ENCODE measurements at regions not wholly inside any gene's neighbourhood (a gene's known extent, or its start where the extent isn't known, plus 50 kb on each side); places are given as distances from the start of the nearest gene placed in this dataset.
A peak's percentile ranks its signal among the peaks of the same experiment; 100 is the strongest.
"Not testable (repeated sequence)": the region's sequence is repeated elsewhere in the genome, so short reads cannot be mapped to it uniquely, and the experiment has no call there.

DNA sequence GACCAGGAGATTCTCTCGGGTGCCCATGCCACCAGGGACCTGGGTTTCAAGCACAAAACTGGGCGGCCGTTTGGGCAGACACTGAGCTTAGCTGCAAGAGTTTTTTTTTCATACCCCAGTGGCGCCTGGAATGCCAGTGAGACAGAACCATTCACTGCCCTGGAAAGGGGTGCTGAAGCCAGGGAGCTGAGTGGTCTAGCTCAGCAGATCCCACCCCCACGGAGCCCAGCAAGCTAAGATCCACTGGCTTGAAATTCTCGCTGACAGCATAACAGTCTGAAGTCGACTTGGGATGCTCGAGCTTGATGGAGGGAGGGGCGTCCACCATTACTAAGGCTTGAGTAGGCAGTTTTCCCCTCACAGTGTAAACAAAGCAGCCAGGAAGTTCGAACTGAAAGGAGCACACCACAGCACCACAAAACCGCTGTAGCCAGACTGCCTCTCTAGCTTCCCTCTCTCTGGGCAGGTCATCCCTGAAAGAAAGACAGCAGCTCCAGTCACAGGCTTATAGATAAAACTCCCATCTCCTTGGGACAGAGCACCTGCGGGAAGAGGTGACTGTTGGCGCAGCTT is 157.7 kb downstream of the GIPC2 start:
- not testable (repeated sequence) for H3K4me2 ChIP-seq; H3K9ac ChIP-seq; H3F3A ChIP-seq (ENCODE audit: low read depth); H3K4me3 Mint-ChIP-seq; H3K9me3 ChIP-seq (ENCODE audit: low read depth); H3K4me1 Mint-ChIP-seq; H3K27me3 ChIP-seq; H3K9me3 Mint-ChIP-seq; H3K27ac ChIP-seq; H3K27ac Mint-ChIP-seq; H3K4me3 ChIP-seq; H3K27me3 Mint-ChIP-seq (ENCODE audit: insufficient read depth, low read depth); H3K79me2 ChIP-seq (ENCODE audit: low read depth); H3K36me3 ChIP-seq; H3K4me1 ChIP-seq; H3K36me3 Mint-ChIP-seq; H4K20me1 ChIP-seq (ENCODE audit: low read depth)
- peak; percentile 10 for DNase-seq (ENCODE audit: low spot score)
- H2AFZ ChIP-seq (replicated peaks): peak overlapping the region; percentile 93

DNA sequence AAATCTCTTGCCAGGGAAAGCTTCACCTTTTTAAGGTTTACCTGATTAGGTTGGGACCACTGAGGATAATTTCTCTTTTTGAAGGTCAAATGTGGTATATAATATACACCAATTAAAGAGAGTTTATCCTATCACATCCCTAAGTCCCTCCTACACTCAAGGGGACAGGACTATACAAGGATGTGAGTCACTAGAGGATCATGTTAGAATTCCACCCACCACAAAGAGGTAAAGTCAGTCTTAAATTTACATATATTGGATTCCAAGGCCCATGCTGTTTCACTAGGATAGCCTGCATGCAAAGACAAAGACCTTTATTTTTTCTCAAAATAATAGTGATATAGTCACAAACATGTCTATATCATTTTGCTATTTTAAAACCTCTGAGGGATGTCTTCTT is 164.4 kb downstream of the GIPC2 start:
- H3K4me2 ChIP-seq: no peak overlapping the region
- Mint-ChIP-seq H3K4me1 (no peaks in the 10 kb centered on the region), H3K27me3 (ENCODE audit: insufficient read depth, low read depth) (peaks cover 2% of the 10 kb centered on the region), H3K9me3 (peaks cover 6% of the 10 kb centered on the region), H3K4me3 (no peak overlapping the region), H3K36me3 (no peaks in the 10 kb centered on the region), H3K27ac (no peak overlapping the region)
- no peaks in the 10 kb centered on the region for H3K4me1 ChIP-seq
- no peaks in the 10 kb centered on the region for H3K27me3 ChIP-seq
- no peaks in the 10 kb centered on the region for H4K20me1 ChIP-seq (ENCODE audit: low read depth)
- H3K27ac ChIP-seq: no peak overlapping the region
- H3K4me3 ChIP-seq: no peak overlapping the region
- no peaks in the 10 kb centered on the region for H3K9me3 ChIP-seq (ENCODE audit: low read depth)
- H2AFZ ChIP-seq (replicated peaks): peak overlapping the region; percentile 0
- no peak for DNase-seq (ENCODE audit: low spot score)
- H3K79me2 ChIP-seq (ENCODE audit: low read depth): no peaks in the 10 kb centered on the region
- H3K36me3 ChIP-seq: no peaks in the 10 kb centered on the region
- TF ChIP-seq EZH2phosphoT487 (IDR thresholded peaks at IDR 0.05) (no peak), EZH2 (IDR thresholded peaks at IDR 0.05) (no peak)
- TF ChIP-seq, protein P1, sequence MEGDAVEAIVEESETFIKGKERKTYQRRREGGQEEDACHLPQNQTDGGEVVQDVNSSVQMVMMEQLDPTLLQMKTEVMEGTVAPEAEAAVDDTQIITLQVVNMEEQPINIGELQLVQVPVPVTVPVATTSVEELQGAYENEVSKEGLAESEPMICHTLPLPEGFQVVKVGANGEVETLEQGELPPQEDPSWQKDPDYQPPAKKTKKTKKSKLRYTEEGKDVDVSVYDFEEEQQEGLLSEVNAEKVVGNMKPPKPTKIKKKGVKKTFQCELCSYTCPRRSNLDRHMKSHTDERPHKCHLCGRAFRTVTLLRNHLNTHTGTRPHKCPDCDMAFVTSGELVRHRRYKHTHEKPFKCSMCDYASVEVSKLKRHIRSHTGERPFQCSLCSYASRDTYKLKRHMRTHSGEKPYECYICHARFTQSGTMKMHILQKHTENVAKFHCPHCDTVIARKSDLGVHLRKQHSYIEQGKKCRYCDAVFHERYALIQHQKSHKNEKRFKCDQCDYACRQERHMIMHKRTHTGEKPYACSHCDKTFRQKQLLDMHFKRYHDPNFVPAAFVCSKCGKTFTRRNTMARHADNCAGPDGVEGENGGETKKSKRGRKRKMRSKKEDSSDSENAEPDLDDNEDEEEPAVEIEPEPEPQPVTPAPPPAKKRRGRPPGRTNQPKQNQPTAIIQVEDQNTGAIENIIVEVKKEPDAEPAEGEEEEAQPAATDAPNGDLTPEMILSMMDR (IDR thresholded peaks at IDR 0.05): no peak
- H3F3A ChIP-seq (ENCODE audit: low read depth): no peaks in the 10 kb centered on the region
- no peak overlapping the region for H3K9ac ChIP-seq

DNA sequence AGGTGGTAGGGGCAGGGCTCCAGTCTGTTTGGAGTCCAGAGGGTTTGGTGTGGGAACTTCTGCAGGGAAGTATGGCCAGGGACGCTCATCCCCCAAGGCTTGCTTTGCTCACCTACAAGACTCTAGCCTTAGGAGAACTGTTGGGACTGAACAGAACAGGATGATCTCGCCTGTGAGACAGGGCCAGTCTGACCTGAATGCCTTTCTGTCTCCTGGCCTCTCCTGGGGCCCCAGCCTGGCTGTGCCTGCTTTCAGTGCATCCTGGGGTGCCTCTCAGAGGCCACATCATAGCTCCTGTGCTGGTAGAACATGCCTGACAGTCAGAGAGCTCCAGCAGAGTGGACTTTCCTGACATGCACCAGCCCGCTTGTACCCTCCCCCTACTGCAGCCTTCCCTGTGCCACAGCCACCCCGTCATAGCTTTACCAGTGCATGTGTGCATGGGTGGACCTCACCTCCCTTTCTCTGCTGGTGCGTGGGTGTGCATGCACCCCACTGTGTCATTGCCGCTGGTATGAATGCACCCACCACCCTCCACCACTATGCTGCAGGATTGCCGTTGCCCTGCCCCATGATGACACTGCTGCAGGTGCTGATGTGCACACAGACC is 165.8 kb downstream of the GIPC2 start:
- H3K4me1 ChIP-seq: no peaks in the 10 kb centered on the region
- H3K4me1 Mint-ChIP-seq: no peaks in the 10 kb centered on the region
- H3K9me3 ChIP-seq (ENCODE audit: low read depth): no peaks in the 10 kb centered on the region

DNA sequence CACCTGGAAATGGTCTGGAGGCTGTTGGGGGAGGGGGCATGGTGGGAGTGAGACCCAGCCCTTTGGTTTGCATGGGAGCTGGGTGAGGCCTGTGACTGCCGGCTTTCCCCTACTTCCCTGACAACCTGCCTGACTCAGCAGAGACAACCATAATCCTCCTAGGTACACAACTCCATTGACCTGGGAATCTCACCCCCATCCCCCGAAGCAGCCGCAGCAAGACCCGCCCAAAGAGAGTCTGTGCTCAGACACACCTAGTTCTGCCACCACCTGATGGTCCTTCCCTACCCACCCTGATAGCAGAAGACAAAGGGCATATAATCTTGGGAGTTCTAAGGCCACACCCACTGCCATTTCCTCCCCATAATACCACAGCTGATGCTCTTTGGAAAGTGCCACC is 168.6 kb downstream of the GIPC2 start:
- H3K36me3 ChIP-seq: no peaks in the 10 kb centered on the region
- Mint-ChIP-seq H3K27me3 (ENCODE audit: insufficient read depth, low read depth) (peaks cover 2% of the 10 kb centered on the region), H3K4me1 (no peaks in the 10 kb centered on the region), H3K9me3 (peaks cover 10% of the 10 kb centered on the region), H3K27ac (no peak overlapping the region), H3K4me3 (no peak overlapping the region), H3K36me3 (no peaks in the 10 kb centered on the region)
- DNase-seq (ENCODE audit: low spot score): no peak
- H2AFZ ChIP-seq (replicated peaks): no peak overlapping the region
- H3K27ac ChIP-seq: no peak overlapping the region
- TF ChIP-seq, protein P1 (IDR thresholded peaks at IDR 0.05): no peak
- no peak for TF ChIP-seq EZH2phosphoT487 (IDR thresholded peaks at IDR 0.05)
- no peak for TF ChIP-seq EZH2 (IDR thresholded peaks at IDR 0.05)
- H3K4me2 ChIP-seq: no peak overlapping the region
- no peaks in the 10 kb centered on the region for H3F3A ChIP-seq (ENCODE audit: low read depth)
- no peak overlapping the region for H3K9ac ChIP-seq
- no peak overlapping the region for H3K4me3 ChIP-seq
- no peaks in the 10 kb centered on the region for H4K20me1 ChIP-seq (ENCODE audit: low read depth)
- H3K4me1 ChIP-seq: no peaks in the 10 kb centered on the region
- no peaks in the 10 kb centered on the region for H3K27me3 ChIP-seq
- H3K9me3 ChIP-seq (ENCODE audit: low read depth): no peaks in the 10 kb centered on the region
- H3K79me2 ChIP-seq (ENCODE audit: low read depth): no peaks in the 10 kb centered on the region

More for the DNA sequence above, 165.8 kb downstream of the GIPC2 start:
- Histone ChIP-seq H3K79me2 (ENCODE audit: low read depth) (no peaks in the 10 kb centered on the region), H3K4me3 (no peak overlapping the region), H3F3A (ENCODE audit: low read depth) (no peaks in the 10 kb centered on the region), H3K9ac (no peak overlapping the region), H3K27me3 (no peaks in the 10 kb centered on the region), H3K27ac (no peak overlapping the region), H2AFZ (replicated peaks) (no peak overlapping the region), H3K36me3 (no peaks in the 10 kb centered on the region), H3K4me2 (no peak overlapping the region), H4K20me1 (ENCODE audit: low read depth) (no peaks in the 10 kb centered on the region)
- DNase-seq (ENCODE audit: low spot score): no peak
- peaks cover 2% of the 10 kb centered on the region for H3K27me3 Mint-ChIP-seq (ENCODE audit: insufficient read depth, low read depth)
- no peak overlapping the region for H3K27ac Mint-ChIP-seq
- no peak overlapping the region for H3K4me3 Mint-ChIP-seq
- TF ChIP-seq EZH2 (IDR thresholded peaks at IDR 0.05): no peak
- TF ChIP-seq, protein P1 (IDR thresholded peaks at IDR 0.05): no peak
- TF ChIP-seq EZH2phosphoT487 (IDR thresholded peaks at IDR 0.05): no peak
- H3K36me3 Mint-ChIP-seq: no peaks in the 10 kb centered on the region
- H3K9me3 Mint-ChIP-seq: peaks cover 7% of the 10 kb centered on the region
